ENCODE measurements at regions not wholly inside any gene's neighbourhood (a gene's known extent, or its start where the extent isn't known, plus 50 kb on each side); places are given as distances from the start of the nearest gene placed in this dataset.
A peak's percentile ranks its signal among the peaks of the same experiment; 100 is the strongest.

- DNase-seq, result no peak
These were observed 662.1 kb upstream of the DIPK2B start for GRCh38 chrX:45862801-45863200.

GRCh38 chrX:45860450-45860849, 659.8 kb upstream of the DIPK2B start:
- no peak for DNase-seq

GRCh38 chrX:45859407-45859806, 658.7 kb upstream of the DIPK2B start:
- DNase-seq, result no peak

- no peak for DNase-seq
These were observed 652.2 kb upstream of the DIPK2B start for GRCh38 chrX:45852884-45853283.

GRCh38 chrX:45851434-45851991, 650.8 kb upstream of the DIPK2B start:
- DNase-seq, result no peak

- no peak for DNase-seq
These were observed 650.2 kb upstream of the DIPK2B start for GRCh38 chrX:45850775-45851433.

GRCh38 chrX:45850197-45850774, 649.6 kb upstream of the DIPK2B start:
- DNase-seq, result no peak

- DNase-seq, result no peak
These were observed 648.7 kb upstream of the DIPK2B start for GRCh38 chrX:45849261-45849862.

GRCh38 chrX:45847961-45848360, 647.3 kb upstream of the DIPK2B start:
- DNase-seq, result no peak

- no peak for DNase-seq
These were observed 645.7 kb upstream of the DIPK2B start for GRCh38 chrX:45846328-45846727.

GRCh38 chrX:45845142-45845541, 644.5 kb upstream of the DIPK2B start:
- DNase-seq, result no peak

- no peak for DNase-seq
These were observed 642.8 kb upstream of the DIPK2B start for GRCh38 chrX:45843518-45843917.

- DNase-seq, result no peak
These were observed 642.2 kb upstream of the DIPK2B start for GRCh38 chrX:45842926-45843315.

GRCh38 chrX:45842207-45842925, 641.7 kb upstream of the DIPK2B start:
- no peak for DNase-seq

- DNase-seq, result no peak
These were observed 639.8 kb upstream of the DIPK2B start for GRCh38 chrX:45840411-45840950.

- no peak for DNase-seq
These were observed 629.7 kb upstream of the DIPK2B start for GRCh38 chrX:45830343-45830742.

- peak; percentile 2 to 26 for DNase-seq
These were observed 623.8 kb upstream of the DIPK2B start for GRCh38 chrX:45824471-45824870.

- DNase-seq, result no peak
These were observed 622.9 kb upstream of the DIPK2B start for GRCh38 chrX:45823536-45823935.

GRCh38 chrX:45822124-45822523, 621.4 kb upstream of the DIPK2B start:
- no peak for DNase-seq

GRCh38 chrX:45818913-45819312, 618.2 kb upstream of the DIPK2B start:
- DNase-seq, result no peak

GRCh38 chrX:45815441-45815840, 614.8 kb upstream of the DIPK2B start:
- no peak for DNase-seq

- no peak for DNase-seq
These were observed 610.6 kb upstream of the DIPK2B start for GRCh38 chrX:45811326-45811725.
